HepG2 (cell line): ENCODE measurements at regions not wholly inside any gene's neighbourhood (a gene's known extent, or its start where the extent isn't known, plus 50 kb on each side); places are given as distances from the start of the nearest gene placed in this dataset.

Source experiments
- ATAD3A ChIP-seq: sonication (generic); formaldehyde crosslinking; IDR thresholded peaks from 2 replicates; pipeline ENCODE4 v1.4.0; 2020; ENCODE audit warnings: missing genetic modification reagents
- BHLHE40 ChIP-seq: IDR thresholded peaks from 2 replicates; pipeline ENCODE4 v1.6.1; 2011; ENCODE audit warnings: low read length, improper control_type of control experiment
- GTF2F1 ChIP-seq: fragments of 150-350 bp; IDR thresholded peaks from 2 replicates; pipeline ENCODE4 v1.6.1; 2014; ENCODE audit warnings: low read length
- HBP1 ChIP-seq: IDR thresholded peaks from 2 replicates; pipeline ENCODE4 v1.6.1; 2016; ENCODE audit warnings: low read depth, control low read depth
- RORA ChIP-seq: sonication (generic); formaldehyde crosslinking; IDR thresholded peaks from 2 replicates; pipeline ENCODE4 v1.5.0; 2020; ENCODE audit warnings: mild to moderate bottlenecking, missing genetic modification reagents, moderate library complexity
- SAP130 ChIP-seq: IDR thresholded peaks from 2 replicates; pipeline ENCODE4 v1.6.1; 2016; ENCODE audit warnings: low read depth
- SOX5 ChIP-seq: IDR thresholded peaks from 2 replicates; pipeline ENCODE4 v1.6.1; 2016; ENCODE audit warnings: borderline replicate concordance
- TAF1 ChIP-seq: sonication (generic); formaldehyde crosslinking; IDR thresholded peaks from 2 replicates; pipeline ENCODE4 v1.4.0; 2020; ENCODE audit warnings: missing genetic modification reagents
- TEF ChIP-seq: sonication (generic); formaldehyde crosslinking; IDR thresholded peaks from 2 replicates; pipeline ENCODE4 v1.5.0; 2020; ENCODE audit warnings: missing genetic modification reagents
- THRA ChIP-seq: sonication (generic); formaldehyde crosslinking; IDR thresholded peaks from 2 replicates; pipeline ENCODE4 v1.4.0; 2020; ENCODE audit warnings: missing genetic modification reagents, borderline replicate concordance
- TSC22D2 ChIP-seq: sonication (generic); formaldehyde crosslinking; IDR thresholded peaks from 2 replicates; pipeline ENCODE4 v1.5.1; 2020; ENCODE audit warnings: missing genetic modification reagents, mild to moderate bottlenecking, borderline replicate concordance
- ZBTB1 ChIP-seq: sonication (generic); formaldehyde crosslinking; IDR thresholded peaks from 2 replicates; pipeline ENCODE4 v1.4.0; 2020; ENCODE audit warnings: missing genetic modification reagents, borderline replicate concordance
- ZBTB43 ChIP-seq: sonication (generic); formaldehyde crosslinking; conservative IDR thresholded peaks from 2 replicates; pipeline ENCODE4 v1.4.0; 2020; ENCODE audit warnings: missing genetic modification reagents
- ZFX ChIP-seq: sonication (generic); formaldehyde crosslinking; IDR thresholded peaks from 2 replicates; pipeline ENCODE4 v1.4.0; 2020; ENCODE audit warnings: mild to moderate bottlenecking, low read depth, missing genetic modification reagents, moderate library complexity
- ZMYM4 ChIP-seq: sonication (generic); formaldehyde crosslinking; IDR thresholded peaks from 2 replicates; pipeline ENCODE4 v1.8.1; 2023; ENCODE audit warnings: mild to moderate bottlenecking, missing genetic modification reagents
- ZNF430 ChIP-seq: sonication (generic); formaldehyde crosslinking; IDR thresholded peaks from 2 replicates; pipeline ENCODE4 v1.9.0; 2021; ENCODE audit warnings: mild to moderate bottlenecking, missing genetic modification reagents
- ZNF703 ChIP-seq: sonication (generic); formaldehyde crosslinking; IDR thresholded peaks from 2 replicates; pipeline ENCODE4 v1.5.1; 2020; ENCODE audit warnings: missing genetic modification reagents, mild to moderate bottlenecking, moderate library complexity, borderline replicate concordance
- ZSCAN30 ChIP-seq: sonication (generic); formaldehyde crosslinking; IDR thresholded peaks from 2 replicates; pipeline ENCODE4 v1.5.0; 2020; ENCODE audit warnings: mild to moderate bottlenecking, missing genetic modification reagents
- TF ChIP-seq, protein P1 (sequence below): sonication (generic); formaldehyde crosslinking; IDR thresholded peaks from 2 replicates; pipeline ENCODE4 v1.4.0; 2020; ENCODE audit warnings: missing genetic modification reagents
- TF ChIP-seq, protein P2 (sequence below): sonication (generic); formaldehyde crosslinking; IDR thresholded peaks from 2 replicates; pipeline ENCODE4 v1.8.0; 2022; ENCODE audit warnings: mild to moderate bottlenecking, missing genetic modification reagents, borderline replicate concordance

DNA sequence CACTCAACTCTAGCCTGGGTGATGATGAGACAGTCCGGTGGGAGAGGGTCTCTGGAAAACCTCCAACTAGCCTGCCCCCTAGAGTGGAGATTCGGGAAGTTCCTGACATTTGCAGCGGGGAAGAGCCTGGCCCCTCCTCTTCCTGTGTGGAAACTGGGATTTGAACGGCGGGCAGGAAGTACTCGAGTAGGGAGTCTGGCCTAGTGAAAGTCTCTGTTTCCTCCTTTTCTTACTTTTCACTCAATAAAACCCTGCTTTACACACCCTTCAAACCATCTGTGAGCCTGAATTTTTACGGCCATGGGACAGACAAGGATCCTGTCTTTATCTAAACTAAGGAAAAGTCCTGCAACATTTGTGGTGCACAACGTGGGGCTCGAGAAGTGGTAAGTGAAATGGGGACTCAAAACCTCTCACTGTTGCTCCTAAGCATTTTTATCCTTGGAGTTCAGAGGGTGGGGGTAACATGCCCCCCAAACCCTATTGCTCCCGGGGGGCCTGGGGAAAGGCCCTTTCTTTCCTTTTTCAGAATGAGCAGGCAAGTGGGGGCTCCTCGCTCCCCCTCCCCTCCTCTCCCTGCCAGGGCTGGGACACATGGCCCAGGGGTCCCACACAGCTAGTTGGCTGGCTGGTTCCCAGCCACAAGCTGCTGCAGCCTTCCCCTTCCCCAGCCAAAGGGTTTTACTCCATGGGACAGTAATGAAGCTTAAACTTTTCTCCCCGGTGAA lies 224.7 kb upstream of the GBE1 start (continued):
- TF ChIP-seq, protein P1, sequence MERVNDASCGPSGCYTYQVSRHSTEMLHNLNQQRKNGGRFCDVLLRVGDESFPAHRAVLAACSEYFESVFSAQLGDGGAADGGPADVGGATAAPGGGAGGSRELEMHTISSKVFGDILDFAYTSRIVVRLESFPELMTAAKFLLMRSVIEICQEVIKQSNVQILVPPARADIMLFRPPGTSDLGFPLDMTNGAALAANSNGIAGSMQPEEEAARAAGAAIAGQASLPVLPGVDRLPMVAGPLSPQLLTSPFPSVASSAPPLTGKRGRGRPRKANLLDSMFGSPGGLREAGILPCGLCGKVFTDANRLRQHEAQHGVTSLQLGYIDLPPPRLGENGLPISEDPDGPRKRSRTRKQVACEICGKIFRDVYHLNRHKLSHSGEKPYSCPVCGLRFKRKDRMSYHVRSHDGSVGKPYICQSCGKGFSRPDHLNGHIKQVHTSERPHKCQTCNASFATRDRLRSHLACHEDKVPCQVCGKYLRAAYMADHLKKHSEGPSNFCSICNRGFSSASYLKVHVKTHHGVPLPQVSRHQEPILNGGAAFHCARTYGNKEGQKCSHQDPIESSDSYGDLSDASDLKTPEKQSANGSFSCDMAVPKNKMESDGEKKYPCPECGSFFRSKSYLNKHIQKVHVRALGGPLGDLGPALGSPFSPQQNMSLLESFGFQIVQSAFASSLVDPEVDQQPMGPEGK (CRISPR knock-in tag), result peak; percentile 80
- TF ChIP-seq TAF1 (CRISPR knock-in tag) (peak; percentile 26; the same call in 1 of the 2 replicates), HBP1 (CRISPR knock-in tag) (0 out of 2 replicates have a peak, but pooled peaks have one; percentile 31), THRA (CRISPR knock-in tag) (0 out of 2 replicates have a peak, but pooled peaks have one; percentile 26), ZNF430 (0 out of 2 replicates have a peak, but pooled peaks have one; percentile 12), ZMYM4 (CRISPR knock-in tag) (peak; percentile 89), BHLHE40 (no peak), RORA (peak; percentile 82; the same call in 1 of the 2 replicates), GTF2F1 (no peak), ZBTB1 (CRISPR knock-in tag) (no peak), ATAD3A (no peak), SOX5 (CRISPR knock-in tag) (peak; percentile 29; the same call in 1 of the 2 replicates), SAP130 (peak; percentile 60), ZFX (CRISPR knock-in tag) (peak; percentile 94), ZNF703 (no peak), ZSCAN30 (no peak), TSC22D2 (0 out of 2 replicates have a peak, but pooled peaks have one; percentile 32), ZBTB43 (CRISPR knock-in tag) (no peak), TEF (CRISPR knock-in tag) (no peak)
- TF ChIP-seq, protein P2, sequence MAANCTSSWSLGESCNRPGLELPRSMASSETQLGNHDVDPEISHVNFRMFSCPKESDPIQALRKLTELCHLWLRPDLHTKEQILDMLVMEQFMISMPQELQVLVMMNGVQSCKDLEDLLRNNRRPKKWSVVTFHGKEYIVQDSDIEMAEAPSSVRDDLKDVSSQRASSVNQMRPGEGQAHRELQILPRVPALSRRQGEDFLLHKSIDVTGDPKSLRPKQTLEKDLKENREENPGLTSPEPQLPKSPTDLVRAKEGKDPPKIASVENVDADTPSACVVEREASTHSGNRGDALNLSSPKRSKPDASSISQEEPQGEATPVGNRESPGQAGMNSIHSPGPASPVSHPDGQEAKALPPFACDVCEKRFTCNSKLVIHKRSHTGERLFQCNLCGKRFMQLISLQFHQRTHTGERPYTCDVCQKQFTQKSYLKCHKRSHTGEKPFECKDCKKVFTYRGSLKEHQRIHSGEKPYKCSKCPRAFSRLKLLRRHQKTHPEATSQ (CRISPR knock-in tag), result peak; percentile 77; the same call in 1 of the 2 replicates
